GM12878 (cell line): ENCODE measurements at regions not wholly inside any gene's neighbourhood (a gene's known extent, or its start where the extent isn't known, plus 50 kb on each side); places are given as distances from the start of the nearest gene placed in this dataset.

Experiments used
- ATAC-seq: fragments of 200-7000 bp; cut with Tn5 transposase; 3 replicates; pipeline ENCODE4 v1.9.1; 2020; ENCODE audit warnings: mild to moderate bottlenecking, moderate library complexity
- BruUV-seq: library from RNA; stranded (reverse); fragments of 400-500 nt; replicated peaks from 2 replicates; lab custom pipeline; 2021; lab: Mats Ljungman, UMichigan
- CTCF ChIA-PET: fragments of 300-600 bp; sonication (Branson Sonifier 250); formaldehyde crosslinking; extraction: SDS; loops from one replicate; lab custom pipeline; 2021; ENCODE audit warnings: inconsistent platforms; lab: Yijun Ruan, JAX
- POLR2A ChIA-PET: fragments of 350-600 bp; formaldehyde crosslinking; extraction: SDS; loops from one replicate; lab custom pipeline; 2021; ENCODE audit warnings: inconsistent platforms; lab: Charles Lee
- RAD21 ChIA-PET: fragments of 300-600 bp; sonication (Branson Sonifier 250); formaldehyde crosslinking; loops from one replicate; lab custom pipeline; 2023; ENCODE audit warnings: antibody characterized with exemption; ENCODE audit not compliant: unreplicated experiment; lab: Charles Lee
- SMC1A ChIA-PET: fragments of 300-600 bp; sonication (Branson Sonifier 250); formaldehyde crosslinking; loops from one replicate; lab custom pipeline; 2023; ENCODE audit not compliant: unreplicated experiment, uncharacterized antibody; lab: Charles Lee
- DNase-seq: peaks from one replicate; pipeline ENCODE4 v3.0.0-alpha.2; 2011; ENCODE audit warnings: low read depth, low spot score
- FAIRE-seq: peaks from 3 replicates; lab custom pipeline; 2011; peaks lifted over from hg19 to GRCh38; lab: Jason Lieb, UNC
- H2AFZ ChIP-seq: 2 replicates; pipeline ENCODE4 v1.6.0; 2011; ENCODE audit warnings: low read depth, low read length, control low read depth; ENCODE audit not compliant: control insufficient read depth
- H3K27ac ChIP-seq: 2 replicates; pipeline ENCODE4 v1.5.1; 2011; ENCODE audit warnings: control low read depth; ENCODE audit not compliant: control insufficient read depth, insufficient read depth
- H3K27me3 ChIP-seq, 2 experiments: replicated peaks in 1 of 2; 2 replicates each; pipeline versions ENCODE4 v1.6.0 to v1.6.1; 2011; ENCODE audit warnings: low read length in 1 of 2; ENCODE audit not compliant: control insufficient read depth in 2 of 2, insufficient read depth in 2 of 2
- H3K36me3 ChIP-seq, 2 experiments: 2 replicates each; pipeline ENCODE4 v1.5.1; 2011; ENCODE audit warnings: low read length in 1 of 2; ENCODE audit not compliant: control insufficient read depth in 2 of 2, insufficient read depth in 2 of 2
- H3K4me1 ChIP-seq: 2 replicates; pipeline ENCODE4 v1.6.1; 2011; ENCODE audit warnings: mild to moderate bottlenecking, low read length, moderate library complexity, mixed read lengths; ENCODE audit not compliant: control insufficient read depth, insufficient read depth
- H3K4me2 ChIP-seq: 2 replicates; pipeline ENCODE4 v1.6.0; 2011; ENCODE audit warnings: control low read depth; ENCODE audit not compliant: control insufficient read depth, insufficient read depth
- H3K4me3 ChIP-seq: fragments of 200-600 bp; sonication (generic); 2 replicates; pipeline ENCODE4 v1.5.1; 2016
- H3K79me2 ChIP-seq: 2 replicates; pipeline ENCODE4 v1.6.0; 2011; ENCODE audit warnings: low read length; ENCODE audit not compliant: control insufficient read depth, insufficient read depth
- H3K9ac ChIP-seq: 2 replicates; pipeline ENCODE4 v1.8.0; 2011; ENCODE audit warnings: low read length, control low read depth, mixed read lengths; ENCODE audit not compliant: control insufficient read depth, insufficient read depth
- H3K9me3 ChIP-seq: replicated peaks from 3 replicates; pipeline ENCODE4 v1.5.1; 2011; ENCODE audit warnings: mild to moderate bottlenecking, low read length; ENCODE audit not compliant: control insufficient read depth, insufficient read depth
- H4K20me1 ChIP-seq: 2 replicates; pipeline ENCODE4 v1.6.0; 2011; ENCODE audit not compliant: control insufficient read depth, insufficient read depth
- ATF3 ChIP-seq: IDR thresholded peaks from 2 replicates; pipeline ENCODE4 v1.6.1; 2011; ENCODE audit warnings: low read depth, mild to moderate bottlenecking, low read length, moderate library complexity, borderline replicate concordance; ENCODE audit errors: extremely low read depth
- CHD2 ChIP-seq: IDR thresholded peaks from 2 replicates; pipeline ENCODE4 v1.6.1; 2011; ENCODE audit warnings: low read depth, low read length, improper control_type of control experiment, borderline replicate concordance
- FOXK2 ChIP-seq: fragments of 450-650 bp; IDR thresholded peaks from 2 replicates; pipeline ENCODE4 v1.6.1; 2017; ENCODE audit warnings: mild to moderate bottlenecking, moderate library complexity
- IKZF2 ChIP-seq, 2 experiments: fragments of 450-650 bp; IDR thresholded peaks; 2 replicates each; pipeline ENCODE4 v1.6.1; 2017; ENCODE audit warnings: mild to moderate bottlenecking in 2 of 2, moderate library complexity in 2 of 2
- LARP7 ChIP-seq: fragments of 450-650 bp; IDR thresholded peaks from 2 replicates; pipeline ENCODE4 v1.6.1; 2017; ENCODE audit warnings: mild to moderate bottlenecking
- NKRF ChIP-seq: fragments of 450-650 bp; conservative IDR thresholded peaks from 2 replicates; pipeline ENCODE4 v1.6.1; 2017; ENCODE audit warnings: mild to moderate bottlenecking, moderate library complexity
- PRDM15 ChIP-seq: fragments of 450-650 bp; formaldehyde crosslinking; IDR thresholded peaks from 2 replicates; pipeline ENCODE4 v1.4.0; 2020; ENCODE audit warnings: mild to moderate bottlenecking, moderate library complexity
- RB1 ChIP-seq: fragments of 450-650 bp; formaldehyde crosslinking; IDR thresholded peaks from 2 replicates; pipeline ENCODE4 v1.6.1; 2017; ENCODE audit warnings: mild to moderate bottlenecking, borderline replicate concordance
- in situ Hi-C: fragments of 300-500 bp; cut with MboI; formaldehyde crosslinking; loops from 9 replicates; pipeline ENCODE4 v1.14.3; 2018; ENCODE audit warnings: mixed read lengths
- intact Hi-C: fragments of 100-400 bp; cut with micrococcal nuclease; formaldehyde crosslinking; loops from one replicate; pipeline ENCODE4 v1.14.2; 2022; ENCODE audit not compliant: unreplicated experiment

GRCh38 chr5:129342796-129343195, 117.3 kb upstream of the ADAMTS19 start:
- Histone ChIP-seq H3K27me3 (no peaks in the 10 kb centered on the region), H3K4me1 (no peaks in the 10 kb centered on the region), H3K4me3 (no peak overlapping the region), H3K4me2 (no peak overlapping the region), H2AFZ (no peak overlapping the region), H4K20me1 (no peaks in the 10 kb centered on the region), H3K9me3 (no peaks in the 10 kb centered on the region), H3K79me2 (no peaks in the 10 kb centered on the region), H3K9ac (no peak overlapping the region), H3K36me3 (no peaks in the 10 kb centered on the region), H3K27ac (no peak overlapping the region)
- ATAC-seq (no peak), DNase-seq (no peak), FAIRE-seq (no peak)
- ChIA-PET SMC1A (no interaction called here), POLR2A (no interaction called here), CTCF (no interaction called here), RAD21 (no interaction called here)
- BruUV-seq = no TSS peak
- intact Hi-C loops (no loop called here), in situ Hi-C loops (no loop called here)
- TF ChIP-seq IKZF2 (IDR thresholded peaks at IDR 0.05) (no peak), RB1 (no peak), CHD2 (no peak), FOXK2 (no peak), ATF3 (no peak), LARP7 (no peak), PRDM15 (CRISPR knock-in tag) (no peak), NKRF (no peak)
